GM18858 (cell line): ENCODE measurements at regions not wholly inside any gene's neighbourhood (a gene's known extent, or its start where the extent isn't known, plus 50 kb on each side); places are given as distances from the start of the nearest gene placed in this dataset.
"Not testable (repeated sequence)": the region's sequence is repeated elsewhere in the genome, so short reads cannot be mapped to it uniquely, and the experiment has no call there.

Experiments
- ATAC-seq: cut with Tn5 transposase; IDR thresholded peaks from one replicate; pipeline ENCODE4 v1.9.1; 2021; ENCODE audit not compliant: unreplicated experiment

- ATAC-seq = no peak
Observed at GRCh38 chr2:35962585-35963146, 392.9 kb upstream of the CRIM1 start.

- no peak for ATAC-seq
Observed at GRCh38 chr2:35960596-35960995, 395.0 kb upstream of the CRIM1 start.

- ATAC-seq = not testable (repeated sequence)
Observed at GRCh38 chr2:35957053-35957452, 398.5 kb upstream of the CRIM1 start.

- ATAC-seq = no peak
Observed at GRCh38 chr2:35946478-35946877, 409.1 kb upstream of the CRIM1 start.

- ATAC-seq = no peak
Observed at GRCh38 chr2:35938838-35939237, 416.7 kb upstream of the CRIM1 start.

- no peak for ATAC-seq
Observed at GRCh38 chr2:35933031-35933430, 422.5 kb upstream of the CRIM1 start.

- ATAC-seq = no peak
Observed at GRCh38 chr2:35932276-35932963, 423.2 kb upstream of the CRIM1 start.

- no peak for ATAC-seq
Observed at GRCh38 chr2:35931626-35932025, 424.0 kb upstream of the CRIM1 start.

- no peak for ATAC-seq
Observed at GRCh38 chr2:35931115-35931514, 424.5 kb upstream of the CRIM1 start.

- ATAC-seq = no peak
Observed at GRCh38 chr2:35929551-35929950, 426.0 kb upstream of the CRIM1 start.

- ATAC-seq = no peak
Observed at GRCh38 chr2:35920061-35920460, 435.5 kb upstream of the CRIM1 start.

GRCh38 chr2:35915261-35915660 is 440.3 kb upstream of the CRIM1 start:
- ATAC-seq = no peak

- no peak for ATAC-seq
Observed at GRCh38 chr2:35891936-35892335, 463.6 kb upstream of the CRIM1 start.

- ATAC-seq = no peak
Observed at GRCh38 chr2:35891528-35891927, 464.1 kb upstream of the CRIM1 start.

GRCh38 chr2:35887146-35887545 is 468.4 kb upstream of the CRIM1 start:
- no peak for ATAC-seq

- ATAC-seq = no peak
Observed at GRCh38 chr2:35873921-35874320, 481.7 kb upstream of the CRIM1 start.

- no peak for ATAC-seq
Observed at GRCh38 chr2:35871672-35872071, 483.9 kb upstream of the CRIM1 start.

GRCh38 chr2:35870713-35871112 is 484.9 kb upstream of the CRIM1 start:
- ATAC-seq = no peak

GRCh38 chr2:35864141-35864540 is 491.4 kb upstream of the CRIM1 start:
- ATAC-seq = no peak

GRCh38 chr2:35858216-35858615 is 497.4 kb upstream of the CRIM1 start:
- ATAC-seq = no peak

GRCh38 chr2:35857498-35857897 is 498.1 kb upstream of the CRIM1 start:
- ATAC-seq = no peak

- ATAC-seq = no peak
Observed at GRCh38 chr2:35831385-35831784, 524.2 kb upstream of the CRIM1 start.

- ATAC-seq = no peak
Observed at GRCh38 chr2:35830833-35831232, 524.7 kb upstream of the CRIM1 start.
